ENCODE measurements at regions not wholly inside any gene's neighbourhood (a gene's known extent, or its start where the extent isn't known, plus 50 kb on each side); places are given as distances from the start of the nearest gene placed in this dataset.

DNA sequence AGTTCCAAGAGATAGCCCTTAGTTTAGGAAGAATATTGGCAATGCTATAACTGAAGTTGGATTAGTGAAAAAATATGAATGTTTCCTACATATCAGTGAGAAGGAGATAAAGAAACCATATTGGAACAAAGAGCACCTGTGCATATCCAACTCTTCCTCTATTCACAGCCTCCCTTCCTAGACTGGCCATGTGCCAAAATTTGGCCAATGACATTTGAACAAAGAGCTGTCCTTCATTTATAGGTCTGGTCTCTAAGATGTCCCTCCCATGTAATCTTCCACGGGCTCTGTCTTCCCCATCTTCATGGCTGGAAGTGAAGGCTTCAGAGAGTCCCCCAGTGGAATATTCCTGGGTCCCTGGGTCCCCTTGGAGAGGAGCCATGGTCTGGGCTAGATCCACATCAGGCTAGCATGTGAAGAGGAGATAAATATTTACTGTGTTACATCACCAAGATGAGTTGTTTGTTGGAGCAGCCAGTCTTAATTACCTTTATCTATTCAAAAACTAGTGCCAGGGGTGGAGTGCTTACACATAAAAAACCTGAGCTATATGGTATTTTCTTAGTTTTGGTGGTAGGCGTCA lies 190.0 kb upstream of the S1PR3 start:
- no peak overlapping the region for H3K4me3 ChIP-seq (ENCODE audit: control insufficient read depth, low read depth, low read length)
- DNase-seq (ENCODE audit: low read depth), result no peak
- no peak for TF ChIP-seq CTCF (IDR thresholded peaks at IDR 0.05; ENCODE audit: control insufficient read depth, insufficient read depth, low read depth, low read length, missing control alignments)

- no peak for TF ChIP-seq CTCF (IDR thresholded peaks at IDR 0.05; ENCODE audit: control insufficient read depth, insufficient read depth, low read depth, low read length, missing control alignments)
- no peak for DNase-seq (ENCODE audit: low read depth)
Measured at GRCh38 chr9:88802533-88802932, 188.7 kb upstream of the S1PR3 start.

GRCh38 chr9:88803546-88804253 lies 187.6 kb upstream of the S1PR3 start:
- no peak for TF ChIP-seq CTCF (IDR thresholded peaks at IDR 0.05; ENCODE audit: control insufficient read depth, insufficient read depth, low read depth, low read length, missing control alignments)
- DNase-seq (ENCODE audit: low read depth), result no peak
- H3K4me3 ChIP-seq (ENCODE audit: control insufficient read depth, low read depth, low read length), result no peak overlapping the region

More at GRCh38 chr9:88802533-88802932, 188.7 kb upstream of the S1PR3 start:
- H3K4me3 ChIP-seq (ENCODE audit: control insufficient read depth, low read depth, low read length), result no peak overlapping the region

GRCh38 chr9:88804254-88804596 lies 187.0 kb upstream of the S1PR3 start:
- no peak for DNase-seq (ENCODE audit: low read depth)
- no peak for TF ChIP-seq CTCF (IDR thresholded peaks at IDR 0.05; ENCODE audit: control insufficient read depth, insufficient read depth, low read depth, low read length, missing control alignments)
- H3K4me3 ChIP-seq (ENCODE audit: control insufficient read depth, low read depth, low read length), result no peak overlapping the region

DNA sequence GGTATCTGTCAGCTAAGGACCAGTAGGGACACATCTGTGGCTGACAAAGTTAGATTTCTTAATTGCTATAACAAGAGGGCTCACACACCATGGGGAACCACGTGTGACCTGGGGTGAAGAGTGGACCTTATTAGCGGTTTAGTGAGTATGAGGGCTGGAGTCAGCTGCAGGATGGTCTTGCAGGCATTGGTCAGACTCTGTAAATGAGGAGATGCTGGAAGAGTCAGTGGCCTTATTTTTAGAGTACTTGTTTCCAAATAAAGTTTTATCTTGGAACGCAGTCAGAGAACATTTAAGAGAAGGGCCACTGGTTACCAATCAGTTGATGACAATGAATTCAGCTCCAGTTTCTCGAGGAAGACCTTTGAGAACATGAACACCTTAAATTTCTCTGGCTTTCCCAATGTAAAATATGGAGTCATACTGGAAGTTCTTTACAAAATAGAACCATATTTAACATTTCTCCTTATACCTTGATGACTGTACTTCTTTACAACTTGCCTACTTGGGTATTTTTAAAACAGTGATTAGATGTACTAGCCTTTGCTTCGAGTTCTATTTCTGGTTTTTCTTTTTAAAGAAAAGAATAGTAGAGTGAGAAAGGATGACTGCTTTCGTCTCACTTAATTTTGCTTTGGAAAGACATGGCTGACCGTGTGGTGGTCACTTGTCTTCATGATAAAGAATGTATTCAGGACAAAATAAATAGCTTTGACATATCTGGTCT lies 185.9 kb upstream of the S1PR3 start:
- TF ChIP-seq CTCF (IDR thresholded peaks at IDR 0.05; ENCODE audit: control insufficient read depth, insufficient read depth, low read depth, low read length, missing control alignments), result no peak
- no peak overlapping the region for H3K4me3 ChIP-seq (ENCODE audit: control insufficient read depth, low read depth, low read length)
- no peak for DNase-seq (ENCODE audit: low read depth)

DNA sequence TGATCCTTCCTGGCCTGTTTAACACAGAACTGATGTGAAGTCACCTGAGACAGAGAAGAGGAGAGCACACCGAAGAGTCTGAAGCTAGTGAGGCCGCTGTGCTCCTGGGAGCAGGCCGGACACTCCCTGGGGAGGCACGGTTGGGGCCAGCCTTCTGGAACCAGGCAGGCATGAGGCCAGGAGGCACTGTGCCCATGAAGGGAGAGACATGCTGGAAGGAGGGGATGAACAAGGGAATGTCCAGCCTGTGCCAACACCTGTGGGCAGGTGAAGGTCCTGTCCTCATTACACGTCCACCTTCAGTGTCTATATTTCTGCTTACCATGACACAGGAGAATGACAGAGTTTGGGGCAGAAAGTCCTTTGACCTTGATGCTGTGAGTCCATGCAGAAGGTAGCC lies 183.8 kb upstream of the S1PR3 start:
- no peak for DNase-seq (ENCODE audit: low read depth)
- TF ChIP-seq CTCF (IDR thresholded peaks at IDR 0.05; ENCODE audit: control insufficient read depth, insufficient read depth, low read depth, low read length, missing control alignments), result no peak
- H3K4me3 ChIP-seq (ENCODE audit: control insufficient read depth, low read depth, low read length), result no peak overlapping the region

Data from AG09309 (cell line).